Heart left ventricle (tissue), 13 donors: ENCODE measurements at regions not wholly inside any gene's neighbourhood (a gene's known extent, or its start where the extent isn't known, plus 50 kb on each side); places are given as distances from the start of the nearest gene placed in this dataset.

Experiments used
- CTCF ChIP-seq, 12 donors: fragments of 200-600 bp; sonication (generic) in 4 of 12; IDR thresholded peaks; one replicate each; pipeline versions ENCODE4 v1.5.0 to v1.8.0; 2018 to 2022; ENCODE audit warnings: antibody characterized with exemption in 12 of 12, mild to moderate bottlenecking in 5 of 12
- POLR2A ChIP-seq, 2 donors: fragments of 450-650 bp; IDR thresholded peaks; one replicate each; pipeline ENCODE4 v1.6.1; 2017; ENCODE audit warnings: antibody characterized with exemption in 2 of 2, mild to moderate bottlenecking in 2 of 2, moderate library complexity in 2 of 2
- donor health status: ischemic (EF 13 %, LVEDD 7.1; RV severe dilation, severe dysfunction).
- donor health status: DM: no; HTN: yes; CAD: no.
- donor health status: DM: no; HTN: no; CAD: no.
- donor health status: ischemic (EF 25% LVEDD 6.9; RV normal size, moderate dysfunction).
- donor health status: ischemic (EF 25% LVEDD 5.7; RV mildly dilated, moderate dysfunction).
- donor health status: ischemic (EF 35%, LVEDD 5.7; RV mildly dilated, moderate dysfunction).
- donor health status: nonischemic (EF 11% LVEDD 7.7; RV severe dilation, severe dysfunction).
- donor health status: DM: yes; HTN: yes; CAD: no.
- donor health status: PGD.
- donor health status: ischemic (EF 29% LVEDD 5.4; RV normal size, mild dysfunction).
- donor health status: nonischemic (EF 23%, LVEDD 6.1; RV moderate dilation, normal function).

DNA sequence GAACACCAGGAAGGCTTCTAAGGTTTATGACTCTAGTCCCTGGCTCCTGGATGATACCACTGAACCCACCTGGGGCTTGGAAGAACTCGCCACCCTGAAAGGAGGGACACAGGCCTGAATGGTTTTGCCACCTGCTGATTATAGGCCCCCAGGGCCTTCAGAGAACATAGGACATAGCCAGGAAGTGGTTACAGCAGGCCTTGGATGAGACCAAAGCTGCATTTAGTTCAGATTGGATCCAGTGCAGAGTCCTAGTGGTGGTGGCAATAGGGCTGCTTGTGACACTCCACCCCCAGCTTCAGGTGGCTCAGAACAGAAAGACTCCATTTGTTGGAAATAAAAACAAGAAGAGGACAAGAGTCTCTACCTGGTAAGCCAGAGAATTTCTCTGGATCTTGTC is 101.6 kb upstream of the PLPPR5 start:
- TF ChIP-seq CTCF (IDR thresholded peaks at IDR 0.05) (no peak), POLR2A (IDR thresholded peaks at IDR 0.05) (no peak)
